Prostate gland (tissue), 2 donors: ENCODE measurements at regions not wholly inside any gene's neighbourhood (a gene's known extent, or its start where the extent isn't known, plus 50 kb on each side); places are given as distances from the start of the nearest gene placed in this dataset.

Source experiments
- DNase-seq: peaks from one replicate; pipeline ENCODE4 v3.0.0-alpha.2; 2019; ENCODE audit warnings: low spot score
- H3K27ac ChIP-seq, 2 donors: fragments of 200-600 bp; sonication (generic); 2 replicates each; pipeline ENCODE4 v1.5.1; 2017 to 2019
- H3K27me3 ChIP-seq: fragments of 200-600 bp; sonication (generic); replicated peaks from 2 replicates; pipeline ENCODE4 v1.5.1; 2019; ENCODE audit not compliant: insufficient read depth
- H3K36me3 ChIP-seq, 2 donors: fragments of 200-600 bp; sonication (generic); 1 replicate in 1 of 2; 2 replicates in 1 of 2; pipeline versions ENCODE4 v1.5.1 to v1.8.1; 2017 to 2019
- H3K4me1 ChIP-seq: fragments of 200-600 bp; sonication (generic); replicated peaks from 2 replicates; pipeline ENCODE4 v1.5.1; 2019
- H3K4me3 ChIP-seq, 2 donors: fragments of 200-600 bp; sonication (generic); 2 replicates each; pipeline ENCODE4 v1.5.1; 2017 to 2019
- H3K9me3 ChIP-seq: fragments of 200-600 bp; sonication (generic); 2 replicates; pipeline ENCODE4 v1.5.1; 2017
- POLR2A ChIP-seq: fragments of 450-650 bp; IDR thresholded peaks from one replicate; pipeline ENCODE4 v1.6.1; 2016; ENCODE audit warnings: antibody characterized with exemption, mild to moderate bottlenecking
- POLR2AphosphoS5 ChIP-seq: sonication (generic); formaldehyde crosslinking; IDR thresholded peaks from one replicate; pipeline ENCODE4 v1.6.1; 2017; ENCODE audit warnings: antibody characterized with exemption
- WGBS: methylation state at CpG from one replicate; pipeline ENCODE4 v1.1.5; 2018; 5-methylcytosine and 5-hydroxymethylcytosine counted together
- intact Hi-C: fragments of 100-400 bp; cut with DNase I; formaldehyde crosslinking; loops from one replicate; pipeline ENCODE4 v1.14.2; 2022
- TF ChIP-seq, protein P1 (sequence below), 4 experiments: fragments of 200-600 bp in 2 of 4; fragments of 450-650 bp in 2 of 4; sonication (generic) in 2 of 4; IDR thresholded peaks; 1 replicate in 3 of 4; 2 replicates in 1 of 4; pipeline ENCODE4 v1.5.1; 2016 to 2019; ENCODE audit warnings: antibody characterized with exemption in 4 of 4, mild to moderate bottlenecking in 2 of 4, moderate library complexity in 2 of 4

DNA sequence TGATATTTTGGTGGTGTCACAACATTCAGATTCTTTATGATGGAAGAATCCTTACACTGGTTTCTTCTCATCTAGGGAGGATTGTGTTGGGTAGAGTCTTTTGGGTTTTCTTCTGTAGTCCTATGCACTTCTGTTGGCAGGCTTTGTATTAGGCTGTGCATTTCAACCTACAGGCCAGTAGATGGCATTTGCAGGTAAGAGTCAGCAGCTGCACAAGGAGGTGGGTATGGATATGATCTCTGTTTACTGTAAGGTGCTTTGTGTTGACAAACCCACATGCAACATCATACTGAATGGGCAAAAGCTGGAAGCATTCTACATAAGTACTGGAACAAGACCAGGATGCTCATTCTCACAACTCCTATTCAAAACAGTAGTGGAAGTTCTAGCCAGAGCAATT lies 656.8 kb downstream of the METTL4 start:
- no peaks in the 10 kb centered on the region for H3K36me3 ChIP-seq
- H3K4me3 ChIP-seq, result no peak overlapping the region
- H3K9me3 ChIP-seq, result no peaks in the 10 kb centered on the region
- no peak for TF ChIP-seq POLR2A
- TF ChIP-seq, protein P1, sequence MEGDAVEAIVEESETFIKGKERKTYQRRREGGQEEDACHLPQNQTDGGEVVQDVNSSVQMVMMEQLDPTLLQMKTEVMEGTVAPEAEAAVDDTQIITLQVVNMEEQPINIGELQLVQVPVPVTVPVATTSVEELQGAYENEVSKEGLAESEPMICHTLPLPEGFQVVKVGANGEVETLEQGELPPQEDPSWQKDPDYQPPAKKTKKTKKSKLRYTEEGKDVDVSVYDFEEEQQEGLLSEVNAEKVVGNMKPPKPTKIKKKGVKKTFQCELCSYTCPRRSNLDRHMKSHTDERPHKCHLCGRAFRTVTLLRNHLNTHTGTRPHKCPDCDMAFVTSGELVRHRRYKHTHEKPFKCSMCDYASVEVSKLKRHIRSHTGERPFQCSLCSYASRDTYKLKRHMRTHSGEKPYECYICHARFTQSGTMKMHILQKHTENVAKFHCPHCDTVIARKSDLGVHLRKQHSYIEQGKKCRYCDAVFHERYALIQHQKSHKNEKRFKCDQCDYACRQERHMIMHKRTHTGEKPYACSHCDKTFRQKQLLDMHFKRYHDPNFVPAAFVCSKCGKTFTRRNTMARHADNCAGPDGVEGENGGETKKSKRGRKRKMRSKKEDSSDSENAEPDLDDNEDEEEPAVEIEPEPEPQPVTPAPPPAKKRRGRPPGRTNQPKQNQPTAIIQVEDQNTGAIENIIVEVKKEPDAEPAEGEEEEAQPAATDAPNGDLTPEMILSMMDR (IDR thresholded peaks at IDR 0.05), result no peak
- no peak for TF ChIP-seq POLR2AphosphoS5
- H3K27ac ChIP-seq, result no peak overlapping the region
- DNase-seq, result no peak
- H3K4me1 ChIP-seq, result no peaks in the 10 kb centered on the region
- intact Hi-C loops, result no loop called here
- no peaks in the 10 kb centered on the region for H3K27me3 ChIP-seq

DNA sequence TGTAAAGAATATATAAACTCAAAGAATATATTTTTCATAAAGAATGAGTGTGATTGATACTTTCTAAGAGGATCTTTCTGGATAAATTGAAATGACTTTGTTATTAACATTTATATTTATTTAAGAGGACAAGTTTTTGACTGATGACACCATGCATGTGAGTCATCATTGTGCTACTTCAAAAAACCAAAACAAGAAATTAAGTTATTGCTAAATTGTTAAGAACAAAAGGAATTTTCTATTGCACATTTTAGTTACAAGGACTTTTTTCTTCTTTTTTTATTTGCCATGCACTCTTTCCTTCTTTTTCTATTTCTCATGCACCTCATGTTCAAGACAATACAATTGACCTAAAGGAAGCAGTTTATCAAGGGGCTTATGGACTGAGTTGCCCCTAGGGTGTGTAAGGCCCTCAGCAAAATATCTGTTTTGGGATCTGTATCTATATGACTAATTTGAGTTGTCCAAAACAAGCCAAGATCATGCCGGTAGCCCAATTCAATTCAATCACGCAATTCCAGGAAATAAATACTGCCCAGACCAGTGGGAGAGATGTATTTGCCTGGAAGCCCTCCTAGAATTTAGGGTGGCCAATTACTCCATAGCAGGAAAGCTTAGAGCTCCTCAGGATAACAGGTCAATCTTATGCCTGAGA lies 654.3 kb downstream of the METTL4 start:
- Histone ChIP-seq H3K36me3 (no peaks in the 10 kb centered on the region), H3K9me3 (no peaks in the 10 kb centered on the region), H3K27ac (no peak overlapping the region), H3K27me3 (no peaks in the 10 kb centered on the region), H3K4me3 (no peak overlapping the region), H3K4me1 (no peaks in the 10 kb centered on the region)
- intact Hi-C loops, result no loop called here
- no peak for DNase-seq
- TF ChIP-seq POLR2AphosphoS5 (no peak), POLR2A (no peak)
- TF ChIP-seq, protein P1 (IDR thresholded peaks at IDR 0.05), result no peak
- WGBS, result 92% methylated on average over 2 of the region's 2 CpGs

DNA sequence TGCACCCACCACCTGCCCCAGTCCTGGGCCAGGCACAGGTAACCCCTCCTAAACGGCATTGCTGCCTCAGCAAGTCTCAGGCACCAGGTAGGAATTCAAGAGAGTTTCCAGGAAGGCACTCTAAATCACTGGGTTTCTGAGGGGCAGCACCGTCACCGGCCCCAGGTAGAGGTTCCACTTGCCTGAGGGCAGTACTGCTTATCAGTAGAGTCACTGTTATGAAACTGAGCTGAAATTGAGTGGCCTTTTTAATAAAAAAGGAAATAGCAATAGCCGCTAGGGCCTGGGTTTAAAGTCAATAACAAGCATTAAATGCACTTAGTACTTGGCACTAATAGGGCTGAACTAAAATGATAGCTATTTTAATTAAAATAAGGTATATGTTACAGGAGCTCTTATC lies 653.7 kb downstream of the METTL4 start:
- H3K4me1 ChIP-seq, result no peaks in the 10 kb centered on the region
- no peaks in the 10 kb centered on the region for H3K27me3 ChIP-seq
- H3K9me3 ChIP-seq, result no peaks in the 10 kb centered on the region
- WGBS, result 95% methylated on average over 4 of the region's 4 CpGs
- no peak for DNase-seq
- H3K36me3 ChIP-seq, result no peaks in the 10 kb centered on the region
- intact Hi-C loops, result no loop called here
- TF ChIP-seq POLR2AphosphoS5 (no peak), POLR2A (no peak)
- TF ChIP-seq, protein P1 (IDR thresholded peaks at IDR 0.05), result no peak
- H3K4me3 ChIP-seq, result no peak overlapping the region
- H3K27ac ChIP-seq, result no peak overlapping the region

DNA sequence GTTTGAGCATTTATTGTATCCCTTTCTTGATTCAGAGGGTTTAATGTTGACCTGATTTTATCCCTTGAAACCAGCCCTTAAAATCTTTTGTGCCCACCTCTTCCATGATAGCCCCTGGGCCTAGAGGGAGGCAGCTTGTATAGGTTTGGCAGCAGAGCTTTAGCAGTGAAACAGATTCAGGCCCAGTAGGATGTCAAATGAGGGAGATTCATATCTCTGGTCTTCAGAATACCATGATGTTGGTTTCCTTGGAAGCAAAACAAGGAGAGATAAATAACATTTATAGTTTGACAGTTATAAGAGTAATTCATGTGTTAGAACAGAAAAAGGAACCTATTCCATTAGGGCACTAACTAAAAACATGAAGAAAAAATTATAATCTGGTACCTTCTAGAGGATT lies 649.2 kb downstream of the METTL4 start:
- no peaks in the 10 kb centered on the region for H3K27me3 ChIP-seq
- no peak for DNase-seq
- H3K4me1 ChIP-seq, result no peaks in the 10 kb centered on the region
- H3K4me3 ChIP-seq, result no peak overlapping the region
- no peaks in the 10 kb centered on the region for H3K9me3 ChIP-seq
- no peak overlapping the region for H3K27ac ChIP-seq
- H3K36me3 ChIP-seq, result no peaks in the 10 kb centered on the region
- no peak for TF ChIP-seq POLR2A
- TF ChIP-seq POLR2AphosphoS5, result no peak
- TF ChIP-seq, protein P1 (IDR thresholded peaks at IDR 0.05), result no peak
- intact Hi-C loops, result no loop called here

DNA sequence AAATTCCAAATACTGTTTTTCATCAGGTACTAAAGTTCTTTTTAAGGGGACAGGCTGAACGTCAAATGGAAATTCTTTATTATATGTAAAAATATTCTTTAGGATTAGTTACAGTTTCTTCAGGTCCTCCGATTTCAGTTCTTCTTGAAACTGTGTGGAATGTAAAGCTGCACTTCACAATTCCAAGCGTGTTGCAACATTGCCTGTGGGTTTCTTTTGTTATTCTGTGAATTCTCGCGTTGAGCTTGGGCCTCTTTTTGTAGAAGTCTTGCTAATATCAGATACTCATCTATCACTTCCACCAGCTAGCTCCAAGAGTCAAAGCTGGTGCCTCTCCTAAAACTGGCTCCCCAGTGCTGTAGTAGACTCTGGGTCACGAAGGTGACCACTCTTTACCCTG lies 642.6 kb downstream of the METTL4 start:
- Histone ChIP-seq H3K9me3 (no peaks in the 10 kb centered on the region), H3K4me3 (no peak overlapping the region), H3K4me1 (no peaks in the 10 kb centered on the region), H3K27me3 (no peaks in the 10 kb centered on the region), H3K27ac (no peak overlapping the region), H3K36me3 (no peaks in the 10 kb centered on the region)
- intact Hi-C loops, result no loop called here
- DNase-seq, result no peak
- TF ChIP-seq POLR2A, result no peak
- TF ChIP-seq, protein P1 (IDR thresholded peaks at IDR 0.05), result no peak
- TF ChIP-seq POLR2AphosphoS5, result no peak
- WGBS, result 82% methylated on average over 6 of the region's 6 CpGs
